BLaER1 treated with 17β-estradiol and CSF1 and Interleukin-3, amounts not matched to agents 10 nM and 100 nM (cell line): ENCODE measurements at regions not wholly inside any gene's neighbourhood (a gene's known extent, or its start where the extent isn't known, plus 50 kb on each side); places are given as distances from the start of the nearest gene placed in this dataset.

Experiments
- H3K27ac ChIP-seq, 11 experiments: shearing (Covaris generic); formaldehyde crosslinking; 2 replicates each; pipeline ENCODE4 v1.8.1; 2022
- H3K27me3 ChIP-seq, 11 experiments: shearing (Covaris generic); formaldehyde crosslinking; 2 replicates each; pipeline ENCODE4 v1.8.1; 2022
- H3K36me3 ChIP-seq, 11 experiments: shearing (Covaris generic); formaldehyde crosslinking; 2 replicates each; pipeline ENCODE4 v1.8.1; 2022
- H3K4me1 ChIP-seq, 10 experiments: shearing (Covaris generic); formaldehyde crosslinking; 2 replicates each; pipeline ENCODE4 v1.8.1; 2022
- H3K4me2 ChIP-seq, 11 experiments: shearing (Covaris generic); formaldehyde crosslinking; 2 replicates each; pipeline ENCODE4 v1.8.1; 2022
- H3K4me3 ChIP-seq, 10 experiments: shearing (Covaris generic); formaldehyde crosslinking; 2 replicates each; pipeline ENCODE4 v1.8.1; 2022
- H3K9ac ChIP-seq, 11 experiments: shearing (Covaris generic); formaldehyde crosslinking; 2 replicates each; pipeline ENCODE4 v1.8.1; 2022
- H3K9me3 ChIP-seq, 11 experiments: shearing (Covaris generic); formaldehyde crosslinking; replicated peaks in 1 of 11; 2 replicates each; pipeline ENCODE4 v1.8.1; 2022
- H4K20me1 ChIP-seq, 11 experiments: shearing (Covaris generic); formaldehyde crosslinking; 2 replicates each; pipeline ENCODE4 v1.8.1; 2022
- Cebpa-rat ChIP-seq, 11 experiments: shearing (Covaris generic); IDR thresholded peaks; 2 replicates each; pipeline ENCODE4 v1.8.1; 2022

DNA sequence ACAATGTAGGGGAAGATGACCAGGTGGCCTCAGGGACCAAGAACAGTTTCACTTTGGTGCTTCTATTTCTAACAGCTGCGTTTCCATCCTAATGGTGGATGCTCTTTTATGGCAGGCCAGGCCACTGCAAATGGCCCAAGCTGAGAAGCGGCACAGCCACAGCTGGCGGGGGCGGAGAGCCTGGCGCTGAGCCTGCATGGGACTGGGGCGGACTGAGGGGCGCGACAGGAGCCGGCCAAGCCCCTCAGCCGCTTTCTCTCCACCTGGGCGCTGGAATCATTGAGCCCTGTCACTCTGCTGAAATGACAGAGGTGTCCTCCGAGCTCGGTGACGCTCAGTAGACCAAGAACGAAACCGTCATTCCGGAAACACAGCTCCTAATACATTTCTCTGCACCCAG lies 317.3 kb upstream of the PDE4D start:
- no peaks in the 10 kb centered on the region for H3K9me3 ChIP-seq
- H3K27me3 ChIP-seq = no peaks in the 10 kb centered on the region
- H4K20me1 ChIP-seq = no peaks in the 10 kb centered on the region
- H3K4me1 ChIP-seq = peaks cover 0 to 9% (median 0%) of the 10 kb centered on the region in 10 experiments; a peak in 5 of 20 replicates
- no peak overlapping the region for H3K27ac ChIP-seq
- H3K4me2 ChIP-seq = no peak overlapping the region
- H3K36me3 ChIP-seq = no peaks in the 10 kb centered on the region
- no peak for TF ChIP-seq Cebpa-rat (IDR thresholded peaks at IDR 0.05)
- no peak overlapping the region for H3K4me3 ChIP-seq
- no peak overlapping the region for H3K9ac ChIP-seq

DNA sequence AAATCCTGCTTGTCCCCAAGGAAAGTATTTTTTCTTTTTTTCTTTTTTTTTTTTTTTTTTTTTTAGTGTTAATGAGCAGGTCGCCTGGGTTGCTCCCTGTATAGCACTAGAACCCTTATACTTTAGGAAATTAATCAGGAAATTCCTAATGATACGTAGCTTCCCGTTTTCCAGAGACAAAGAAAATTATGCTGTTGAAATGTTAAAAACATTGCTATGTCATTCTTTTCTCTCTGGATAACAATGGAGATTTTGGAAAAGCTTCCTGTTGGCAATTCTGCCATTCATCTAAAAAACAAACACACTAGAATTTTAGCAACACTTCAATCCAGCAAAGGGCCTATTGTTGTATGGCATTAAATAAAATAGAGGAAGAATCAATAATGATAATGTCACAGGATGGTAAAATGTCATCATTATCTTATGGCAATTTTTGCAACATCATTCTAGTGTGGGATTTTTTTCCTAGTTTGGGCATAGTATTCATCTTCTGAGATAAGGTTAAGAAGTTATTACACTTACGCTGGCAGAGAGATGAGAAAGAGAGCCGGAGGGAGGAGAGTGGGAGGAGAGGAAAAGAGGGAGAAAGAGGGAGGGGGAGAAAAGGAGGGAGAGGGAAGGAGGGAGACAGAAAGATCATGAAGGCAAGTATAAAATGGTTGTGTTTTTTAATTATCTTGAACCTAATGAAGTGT lies 315.8 kb upstream of the PDE4D start:
- no peaks in the 10 kb centered on the region for H3K9me3 ChIP-seq
- no peaks in the 10 kb centered on the region for H3K27me3 ChIP-seq
- H3K36me3 ChIP-seq = no peaks in the 10 kb centered on the region
- no peak overlapping the region for H3K27ac ChIP-seq
- H3K4me3 ChIP-seq = no peak overlapping the region
- H4K20me1 ChIP-seq = no peaks in the 10 kb centered on the region
- peaks cover 0 to 9% (median 0%) of the 10 kb centered on the region in 10 experiments; a peak in 5 of 20 replicates for H3K4me1 ChIP-seq
- H3K4me2 ChIP-seq = no peak overlapping the region
- H3K9ac ChIP-seq = no peak overlapping the region
- no peak for TF ChIP-seq Cebpa-rat (IDR thresholded peaks at IDR 0.05)

DNA sequence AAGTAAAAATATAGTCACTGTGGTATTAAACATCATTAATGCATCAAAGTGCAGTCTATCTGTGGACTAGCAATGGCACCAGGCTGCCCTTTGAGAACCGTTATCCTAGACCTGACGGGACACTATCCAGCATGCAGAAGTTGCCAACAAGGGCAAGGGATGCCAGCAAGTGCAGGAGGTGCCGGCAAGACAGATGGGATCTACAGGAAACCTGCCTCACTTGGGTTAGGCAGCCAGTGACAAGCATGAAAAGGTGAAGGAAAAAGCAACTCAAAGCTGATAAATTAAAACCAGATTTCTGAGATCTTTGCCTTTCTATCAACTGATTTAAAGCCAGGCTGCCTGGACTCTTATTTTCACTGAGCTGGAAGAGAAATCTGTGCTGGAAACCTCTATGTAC lies 315.2 kb upstream of the PDE4D start:
- no peaks in the 10 kb centered on the region for H3K9me3 ChIP-seq
- H3K4me3 ChIP-seq = no peak overlapping the region
- no peaks in the 10 kb centered on the region for H3K27me3 ChIP-seq
- no peak for TF ChIP-seq Cebpa-rat (IDR thresholded peaks at IDR 0.05)
- no peak overlapping the region for H3K9ac ChIP-seq
- no peak overlapping the region for H3K4me2 ChIP-seq
- H4K20me1 ChIP-seq = no peaks in the 10 kb centered on the region
- no peak overlapping the region for H3K27ac ChIP-seq
- no peaks in the 10 kb centered on the region for H3K36me3 ChIP-seq
- peaks cover 0 to 9% (median 0%) of the 10 kb centered on the region in 10 experiments; a peak in 5 of 20 replicates for H3K4me1 ChIP-seq

DNA sequence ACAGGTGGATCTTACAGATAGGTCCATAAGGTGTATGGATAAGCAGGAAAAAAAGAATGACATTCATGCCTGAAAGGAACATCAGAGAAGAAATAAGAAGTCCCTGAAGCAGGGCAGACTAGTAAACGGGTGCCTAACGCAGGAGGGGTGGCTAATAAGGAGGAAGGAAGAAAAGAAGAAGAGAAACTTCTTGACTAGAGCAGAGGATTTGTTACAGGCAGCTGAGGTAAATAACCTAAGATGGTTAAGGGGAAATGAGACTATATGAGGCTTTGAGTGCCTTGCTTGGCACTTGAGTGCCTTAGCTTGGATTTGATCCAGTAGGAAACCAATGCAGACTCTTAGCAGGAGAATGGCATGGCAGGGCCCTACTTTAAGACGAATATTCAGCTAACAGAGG lies 313.5 kb upstream of the PDE4D start:
- Histone ChIP-seq H3K4me3 (no peak overlapping the region), H3K9me3 (no peaks in the 10 kb centered on the region), H3K27ac (no peak overlapping the region), H3K9ac (no peak overlapping the region), H3K4me1 (peaks cover 0 to 9% (median 0%) of the 10 kb centered on the region in 10 experiments; a peak in 5 of 20 replicates), H3K27me3 (no peaks in the 10 kb centered on the region), H3K4me2 (peak overlapping the region in 1 of 11 experiments; percentile 6; a peak in 1 of 22 replicates), H4K20me1 (no peaks in the 10 kb centered on the region), H3K36me3 (no peaks in the 10 kb centered on the region)
- no peak for TF ChIP-seq Cebpa-rat (IDR thresholded peaks at IDR 0.05)

DNA sequence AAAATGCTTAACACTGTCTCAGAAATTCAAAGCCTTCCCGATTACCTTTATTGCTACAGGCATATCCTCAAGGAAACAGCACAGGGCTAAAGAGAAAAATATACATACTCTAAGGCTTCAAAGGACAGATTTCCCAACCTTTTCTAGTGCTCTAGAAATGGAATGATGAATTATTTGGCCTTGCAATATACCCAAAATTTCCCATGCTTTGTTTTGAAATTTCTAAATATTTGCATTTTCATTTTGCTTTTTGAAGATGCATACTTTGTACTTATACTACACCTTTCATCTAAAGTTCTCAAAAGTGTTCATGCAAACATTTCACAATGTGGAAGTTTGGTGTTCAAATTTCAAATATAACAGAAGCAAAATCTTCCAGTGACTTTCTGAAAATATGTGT lies 312.7 kb upstream of the PDE4D start:
- Histone ChIP-seq H3K9me3 (no peaks in the 10 kb centered on the region), H3K36me3 (no peaks in the 10 kb centered on the region), H3K27me3 (no peaks in the 10 kb centered on the region), H3K9ac (no peak overlapping the region), H3K4me1 (peaks cover 0 to 9% (median 0%) of the 10 kb centered on the region in 10 experiments; a peak in 5 of 20 replicates), H3K27ac (no peak overlapping the region), H4K20me1 (no peaks in the 10 kb centered on the region), H3K4me2 (no peak overlapping the region), H3K4me3 (no peak overlapping the region)
- TF ChIP-seq Cebpa-rat (IDR thresholded peaks at IDR 0.05) = no peak

DNA sequence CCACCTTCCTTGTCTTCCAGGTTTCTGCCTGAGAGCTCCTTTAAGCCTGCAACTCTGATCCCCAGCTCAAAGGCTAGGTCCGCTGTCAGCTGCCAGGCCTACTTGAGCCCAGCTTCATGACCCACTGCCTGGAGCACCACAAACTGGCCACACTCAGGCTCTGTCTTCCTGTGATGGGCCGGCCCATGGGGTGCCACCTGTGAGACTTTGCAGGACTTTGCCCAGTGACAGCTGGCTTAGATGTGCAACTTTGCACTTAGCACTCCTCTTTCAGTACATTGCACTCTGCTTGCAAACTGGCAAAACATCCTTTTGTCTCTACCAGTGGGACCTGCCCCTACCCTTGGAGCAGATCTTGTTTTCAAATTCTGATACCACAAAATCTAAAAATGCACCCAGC lies 311.5 kb upstream of the PDE4D start:
- Histone ChIP-seq H3K27ac (no peak overlapping the region), H3K9me3 (no peaks in the 10 kb centered on the region), H3K36me3 (no peaks in the 10 kb centered on the region), H3K4me3 (no peak overlapping the region), H4K20me1 (no peaks in the 10 kb centered on the region), H3K9ac (no peak overlapping the region), H3K4me2 (no peak overlapping the region), H3K4me1 (peaks cover 0 to 9% (median 0%) of the 10 kb centered on the region in 10 experiments; a peak in 5 of 20 replicates), H3K27me3 (no peaks in the 10 kb centered on the region)
- TF ChIP-seq Cebpa-rat (IDR thresholded peaks at IDR 0.05) = no peak

DNA sequence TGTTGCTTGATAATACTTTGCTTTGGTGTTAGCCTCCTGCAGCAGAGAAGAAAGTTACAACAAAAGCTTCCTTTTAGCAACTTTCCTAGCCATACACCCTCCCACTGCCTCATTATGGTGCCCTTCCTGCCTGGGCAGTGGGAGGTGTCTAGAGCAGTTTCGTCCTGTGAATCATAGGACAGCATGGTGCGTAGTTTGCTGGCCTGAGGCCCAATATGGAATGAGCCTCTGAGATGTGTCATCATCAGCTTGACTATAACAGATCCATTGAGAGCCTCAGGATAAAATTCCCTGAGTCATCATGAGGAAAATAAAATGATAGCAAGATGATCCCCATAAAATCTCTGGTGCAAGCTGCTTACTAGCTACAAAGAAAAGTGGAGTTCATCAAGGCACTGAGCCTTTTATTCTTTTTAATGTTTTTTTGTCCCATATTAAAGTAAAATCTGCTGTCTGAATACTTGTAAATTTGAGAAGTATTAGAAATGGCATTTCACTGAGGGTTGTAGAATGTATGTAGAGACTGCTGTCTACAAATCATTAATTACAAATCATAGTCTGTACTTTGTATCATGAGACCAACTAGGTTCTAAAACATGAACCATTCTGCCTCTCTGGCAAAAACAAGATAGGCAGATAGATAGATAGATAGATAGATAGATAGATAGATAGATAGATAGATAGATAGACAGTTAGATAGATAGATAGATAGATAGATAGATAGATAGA lies 303.0 kb upstream of the PDE4D start:
- no peak for TF ChIP-seq Cebpa-rat (IDR thresholded peaks at IDR 0.05)
- Histone ChIP-seq H4K20me1 (no peaks in the 10 kb centered on the region), H3K27ac (no peak overlapping the region), H3K27me3 (no peaks in the 10 kb centered on the region), H3K36me3 (no peaks in the 10 kb centered on the region), H3K4me3 (no peak overlapping the region), H3K4me1 (no peaks in the 10 kb centered on the region), H3K4me2 (no peak overlapping the region), H3K9ac (no peak overlapping the region), H3K9me3 (no peaks in the 10 kb centered on the region)

DNA sequence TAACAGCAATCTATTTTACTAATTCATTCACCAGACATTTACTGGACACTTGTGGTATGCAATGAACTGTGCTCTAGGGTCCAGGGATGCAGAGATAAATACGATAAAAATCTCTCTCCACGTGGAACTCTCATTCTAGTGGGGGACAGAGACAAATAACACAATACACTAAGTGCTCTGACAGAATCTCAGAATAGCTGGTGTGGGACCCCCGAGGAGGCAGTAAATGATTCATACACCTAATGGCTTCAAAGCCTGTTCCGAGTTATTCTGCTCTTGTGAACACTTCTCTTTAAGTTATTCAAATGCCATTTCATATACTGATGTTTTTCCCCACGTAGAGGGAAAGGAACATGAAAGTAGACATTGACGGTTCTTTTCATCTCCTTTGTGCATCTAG lies 302.0 kb upstream of the PDE4D start:
- no peak overlapping the region for H3K4me3 ChIP-seq
- no peaks in the 10 kb centered on the region for H3K9me3 ChIP-seq
- TF ChIP-seq Cebpa-rat (IDR thresholded peaks at IDR 0.05) = no peak
- H4K20me1 ChIP-seq = no peaks in the 10 kb centered on the region
- no peak overlapping the region for H3K27ac ChIP-seq
- no peaks in the 10 kb centered on the region for H3K4me1 ChIP-seq
- H3K36me3 ChIP-seq = no peaks in the 10 kb centered on the region
- H3K4me2 ChIP-seq = no peak overlapping the region
- H3K27me3 ChIP-seq = no peaks in the 10 kb centered on the region
- H3K9ac ChIP-seq = no peak overlapping the region

DNA sequence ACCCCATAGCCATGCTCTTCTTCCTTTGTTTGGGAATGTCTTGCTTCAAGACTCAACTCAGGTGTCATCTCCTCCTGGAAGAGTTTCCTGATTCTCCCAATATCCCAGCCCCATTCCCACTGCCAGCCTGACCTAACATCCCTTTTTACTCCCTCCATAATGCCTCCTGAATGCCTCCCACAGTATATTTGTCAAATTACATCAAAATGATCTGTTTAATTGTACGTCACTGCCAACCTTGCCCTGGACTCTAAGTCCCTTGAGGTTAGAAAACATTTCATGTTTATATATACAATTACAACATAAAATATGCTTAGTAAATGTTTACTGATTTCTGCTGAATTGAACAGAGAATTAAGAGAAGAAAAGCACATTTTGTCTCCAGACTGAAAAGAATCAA lies 301.6 kb upstream of the PDE4D start:
- Histone ChIP-seq H4K20me1 (no peaks in the 10 kb centered on the region), H3K9me3 (no peaks in the 10 kb centered on the region), H3K9ac (no peak overlapping the region), H3K4me1 (no peaks in the 10 kb centered on the region), H3K27me3 (no peaks in the 10 kb centered on the region), H3K4me2 (no peak overlapping the region), H3K27ac (no peak overlapping the region), H3K36me3 (no peaks in the 10 kb centered on the region), H3K4me3 (no peak overlapping the region)
- TF ChIP-seq Cebpa-rat (IDR thresholded peaks at IDR 0.05) = no peak
